Progenitor cell of endocrine pancreas (in vitro differentiated cells): ENCODE measurements at regions not wholly inside any gene's neighbourhood (a gene's known extent, or its start where the extent isn't known, plus 50 kb on each side); places are given as distances from the start of the nearest gene placed in this dataset.

Experiments used
- DNase-seq: peaks from one replicate; pipeline ENCODE4 v3.0.0; 2021; ENCODE audit warnings: low spot score; ENCODE audit not compliant: unreplicated experiment
- H3K27ac Mint-ChIP-seq: 2 replicates; pipeline ENCODE4 v1.8.0; 2021; ENCODE audit warnings: mild to moderate bottlenecking, moderate library complexity, mixed read lengths
- H3K27me3 Mint-ChIP-seq: 2 replicates; pipeline ENCODE4 v1.8.0; 2021; ENCODE audit warnings: mixed read lengths
- H3K36me3 Mint-ChIP-seq: 2 replicates; pipeline ENCODE4 v1.8.0; 2022; ENCODE audit warnings: mixed read lengths; ENCODE audit not compliant: insufficient read depth
- H3K4me1 Mint-ChIP-seq: 2 replicates; pipeline ENCODE4 v1.8.0; 2021; ENCODE audit warnings: low read depth, mixed read lengths
- H3K4me3 Mint-ChIP-seq: 2 replicates; pipeline ENCODE4 v1.8.0; 2021; ENCODE audit warnings: low read depth, mild to moderate bottlenecking, moderate library complexity, mixed read lengths
- H3K9me3 Mint-ChIP-seq: 2 replicates; pipeline ENCODE4 v1.8.0; 2021; ENCODE audit warnings: low read depth, mixed read lengths
- TF ChIP-seq, protein P1 (sequence below): fragments of 200-600 bp; sonication (generic); IDR thresholded peaks from one replicate; pipeline ENCODE4 v1.5.0; 2021; ENCODE audit warnings: antibody characterized with exemption, mild to moderate bottlenecking; ENCODE audit not compliant: unreplicated experiment

DNA sequence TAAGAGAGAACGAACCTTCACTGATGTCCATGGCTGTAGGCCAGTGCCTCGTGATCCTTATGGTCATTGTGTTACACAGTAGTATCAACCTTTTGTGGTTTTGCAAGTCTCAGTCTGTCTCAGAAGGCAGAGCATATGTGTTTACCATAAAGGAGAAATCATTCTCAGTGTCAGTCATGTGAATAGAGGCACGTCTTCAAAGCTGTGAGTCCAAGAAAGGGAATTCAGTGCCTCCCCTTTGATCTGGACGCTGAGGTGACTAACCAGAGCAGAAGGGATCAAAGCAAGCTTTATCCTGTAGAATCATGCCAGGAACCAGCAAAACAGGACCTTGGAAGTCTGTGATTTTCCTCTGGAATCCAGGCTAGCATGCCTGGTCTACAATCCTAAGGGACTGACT lies 433.9 kb downstream of the DNAH5 start:
- H3K9me3 Mint-ChIP-seq = peaks cover 8% of the 10 kb centered on the region
- H3K4me3 Mint-ChIP-seq = no peak overlapping the region
- no peaks in the 10 kb centered on the region for H3K36me3 Mint-ChIP-seq
- H3K27me3 Mint-ChIP-seq = no peaks in the 10 kb centered on the region
- no peak for DNase-seq
- H3K4me1 Mint-ChIP-seq = no peaks in the 10 kb centered on the region
- TF ChIP-seq, protein P1, sequence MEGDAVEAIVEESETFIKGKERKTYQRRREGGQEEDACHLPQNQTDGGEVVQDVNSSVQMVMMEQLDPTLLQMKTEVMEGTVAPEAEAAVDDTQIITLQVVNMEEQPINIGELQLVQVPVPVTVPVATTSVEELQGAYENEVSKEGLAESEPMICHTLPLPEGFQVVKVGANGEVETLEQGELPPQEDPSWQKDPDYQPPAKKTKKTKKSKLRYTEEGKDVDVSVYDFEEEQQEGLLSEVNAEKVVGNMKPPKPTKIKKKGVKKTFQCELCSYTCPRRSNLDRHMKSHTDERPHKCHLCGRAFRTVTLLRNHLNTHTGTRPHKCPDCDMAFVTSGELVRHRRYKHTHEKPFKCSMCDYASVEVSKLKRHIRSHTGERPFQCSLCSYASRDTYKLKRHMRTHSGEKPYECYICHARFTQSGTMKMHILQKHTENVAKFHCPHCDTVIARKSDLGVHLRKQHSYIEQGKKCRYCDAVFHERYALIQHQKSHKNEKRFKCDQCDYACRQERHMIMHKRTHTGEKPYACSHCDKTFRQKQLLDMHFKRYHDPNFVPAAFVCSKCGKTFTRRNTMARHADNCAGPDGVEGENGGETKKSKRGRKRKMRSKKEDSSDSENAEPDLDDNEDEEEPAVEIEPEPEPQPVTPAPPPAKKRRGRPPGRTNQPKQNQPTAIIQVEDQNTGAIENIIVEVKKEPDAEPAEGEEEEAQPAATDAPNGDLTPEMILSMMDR = no peak
- no peak overlapping the region for H3K27ac Mint-ChIP-seq

- Mint-ChIP-seq H3K27me3 (no peaks in the 10 kb centered on the region), H3K36me3 (no peaks in the 10 kb centered on the region), H3K4me1 (no peaks in the 10 kb centered on the region), H3K9me3 (peaks cover 6% of the 10 kb centered on the region), H3K27ac (no peak overlapping the region), H3K4me3 (no peak overlapping the region)
- TF ChIP-seq, protein P1 = no peak
- no peak for DNase-seq
These were observed 435.9 kb downstream of the DNAH5 start for GRCh38 chr5:13508559-13508958.

DNA sequence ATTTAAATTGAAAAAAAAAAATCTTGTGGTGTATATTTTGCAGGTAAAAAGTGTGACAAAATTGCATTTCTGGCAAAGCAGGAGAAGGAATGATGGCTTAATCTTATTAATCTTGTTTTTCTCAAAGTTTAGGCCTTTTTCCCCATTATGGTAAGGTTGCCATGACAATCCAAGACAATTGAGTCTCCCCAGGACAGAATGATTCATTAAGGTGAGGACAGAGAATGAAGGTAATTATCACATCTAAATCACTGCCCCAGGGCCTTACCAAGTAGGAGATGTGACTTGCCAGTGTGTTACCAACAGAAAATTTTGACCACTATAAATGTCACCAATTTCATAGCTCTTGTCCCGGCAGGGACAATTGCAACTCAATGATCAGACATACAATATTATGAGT lies 439.2 kb downstream of the DNAH5 start:
- Mint-ChIP-seq H3K27me3 (no peaks in the 10 kb centered on the region), H3K4me3 (no peak overlapping the region), H3K4me1 (no peaks in the 10 kb centered on the region), H3K27ac (no peak overlapping the region), H3K9me3 (peaks cover 5% of the 10 kb centered on the region), H3K36me3 (no peaks in the 10 kb centered on the region)
- TF ChIP-seq, protein P1 = no peak
- DNase-seq = no peak

DNA sequence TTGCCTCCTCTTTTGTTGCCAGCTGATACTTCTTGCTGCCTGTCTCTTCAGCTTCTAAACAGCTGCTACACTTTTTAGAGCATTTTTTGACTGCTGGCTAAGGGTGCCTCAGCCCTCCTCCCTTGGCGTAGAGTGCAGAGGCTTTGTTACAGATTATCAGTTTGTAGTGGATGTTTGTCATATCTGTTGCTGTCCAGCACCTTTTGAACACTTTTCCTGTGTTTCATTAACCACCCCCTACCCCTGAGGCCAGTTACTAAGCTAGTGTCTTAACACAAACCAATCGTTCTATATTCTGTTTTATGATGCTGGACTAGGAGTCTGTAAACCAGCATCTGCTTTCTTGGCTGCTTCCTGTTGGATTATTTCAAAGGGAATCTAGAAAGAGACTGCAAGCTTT lies 441.5 kb downstream of the DNAH5 start:
- Mint-ChIP-seq H3K27me3 (no peaks in the 10 kb centered on the region), H3K4me3 (no peak overlapping the region), H3K4me1 (peaks cover 9% of the 10 kb centered on the region), H3K27ac (no peak overlapping the region), H3K36me3 (no peaks in the 10 kb centered on the region), H3K9me3 (peaks cover 6% of the 10 kb centered on the region)
- DNase-seq = no peak
- TF ChIP-seq, protein P1 = no peak

- DNase-seq = no peak
- Mint-ChIP-seq H3K9me3 (peaks cover 11% of the 10 kb centered on the region), H3K27me3 (no peaks in the 10 kb centered on the region), H3K27ac (no peak overlapping the region), H3K36me3 (no peaks in the 10 kb centered on the region), H3K4me3 (no peak overlapping the region), H3K4me1 (peaks cover 15% of the 10 kb centered on the region)
- TF ChIP-seq, protein P1 = no peak
These were observed 443.3 kb downstream of the DNAH5 start for GRCh38 chr5:13501176-13501575.
